ENCODE measurements at regions not wholly inside any gene's neighbourhood (a gene's known extent, or its start where the extent isn't known, plus 50 kb on each side); places are given as distances from the start of the nearest gene placed in this dataset.

GRCh38 chr5:67335426-67335825, 138.8 kb upstream of the CD180 start:
- H3K4me3 ChIP-seq (ENCODE audit: low read length in 2 of 2): no peak overlapping the region
- H3K27me3 ChIP-seq (ENCODE audit: control insufficient read depth in 1 of 2, insufficient read depth in 2 of 2, low read length in 2 of 2): no peaks in the 10 kb centered on the region
- no peaks in the 10 kb centered on the region for H3K9me3 ChIP-seq (ENCODE audit: control insufficient read depth in 2 of 2, low read length in 2 of 2)
- H3K36me3 ChIP-seq (ENCODE audit: control insufficient read depth in 2 of 2, insufficient read depth in 2 of 2, low read length in 2 of 2): no peaks in the 10 kb centered on the region
- H3K4me1 ChIP-seq (ENCODE audit: control insufficient read depth, insufficient read depth, low read length): no peaks in the 10 kb centered on the region
- H3K9ac ChIP-seq (ENCODE audit: low read length in 2 of 2): no peak overlapping the region
- no peak overlapping the region for H3K27ac ChIP-seq (ENCODE audit: low read length)

DNA sequence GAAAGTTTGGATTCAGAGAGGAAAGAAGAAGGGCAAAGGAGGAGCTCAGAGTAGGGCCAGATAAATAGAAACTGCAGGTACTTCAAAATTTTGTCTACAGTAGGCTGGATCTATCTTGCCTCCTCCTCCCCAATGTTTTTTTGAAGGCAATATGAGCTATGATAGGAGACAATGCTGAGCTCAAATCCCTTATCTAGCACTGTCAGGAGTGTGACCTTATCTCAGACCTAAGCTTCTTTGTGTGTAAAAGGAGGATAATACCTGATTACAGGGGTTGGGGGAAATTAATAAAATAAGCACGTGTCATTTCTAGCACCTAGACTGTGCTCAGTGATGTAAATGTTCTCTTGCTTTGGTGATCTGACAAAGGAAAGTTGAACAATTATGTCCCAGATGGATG, 137.8 kb upstream of the CD180 start:
- Histone ChIP-seq H3K4me1 (ENCODE audit: control insufficient read depth, insufficient read depth, low read length) (no peaks in the 10 kb centered on the region), H3K4me3 (ENCODE audit: low read length in 2 of 2) (no peak overlapping the region), H3K27ac (ENCODE audit: low read length) (no peak overlapping the region), H3K27me3 (ENCODE audit: control insufficient read depth in 1 of 2, insufficient read depth in 2 of 2, low read length in 2 of 2) (no peaks in the 10 kb centered on the region), H3K9ac (ENCODE audit: low read length in 2 of 2) (no peak overlapping the region), H3K9me3 (ENCODE audit: control insufficient read depth in 2 of 2, low read length in 2 of 2) (no peaks in the 10 kb centered on the region), H3K36me3 (ENCODE audit: control insufficient read depth in 2 of 2, insufficient read depth in 2 of 2, low read length in 2 of 2) (no peaks in the 10 kb centered on the region)

DNA sequence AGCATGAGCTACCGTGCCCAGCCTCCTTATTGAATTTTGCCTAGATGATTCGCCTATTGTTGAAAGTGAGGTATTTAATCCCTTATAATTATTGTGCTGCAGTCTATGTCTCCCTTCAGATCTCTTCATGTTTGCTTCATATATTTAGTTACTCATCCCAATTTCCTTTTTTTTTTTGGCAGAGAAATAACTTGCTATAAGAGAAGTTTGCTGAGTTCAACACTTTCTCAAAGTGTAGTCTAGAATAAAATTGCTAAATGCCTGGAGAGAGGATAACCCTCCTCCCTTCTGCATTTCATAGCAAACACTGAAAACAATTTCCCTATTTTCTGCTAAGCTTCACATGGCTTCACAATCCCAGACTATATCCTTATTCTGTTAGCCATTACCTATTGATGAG, 136.6 kb upstream of the CD180 start:
- no peaks in the 10 kb centered on the region for H3K9me3 ChIP-seq (ENCODE audit: control insufficient read depth in 2 of 2, low read length in 2 of 2)
- no peak overlapping the region for H3K27ac ChIP-seq (ENCODE audit: low read length)
- no peak overlapping the region for H3K9ac ChIP-seq (ENCODE audit: low read length in 2 of 2)
- no peaks in the 10 kb centered on the region for H3K36me3 ChIP-seq (ENCODE audit: control insufficient read depth in 2 of 2, insufficient read depth in 2 of 2, low read length in 2 of 2)
- H3K4me3 ChIP-seq (ENCODE audit: low read length in 2 of 2): no peak overlapping the region
- H3K27me3 ChIP-seq (ENCODE audit: control insufficient read depth in 1 of 2, insufficient read depth in 2 of 2, low read length in 2 of 2): no peaks in the 10 kb centered on the region
- no peaks in the 10 kb centered on the region for H3K4me1 ChIP-seq (ENCODE audit: control insufficient read depth, insufficient read depth, low read length)

DNA sequence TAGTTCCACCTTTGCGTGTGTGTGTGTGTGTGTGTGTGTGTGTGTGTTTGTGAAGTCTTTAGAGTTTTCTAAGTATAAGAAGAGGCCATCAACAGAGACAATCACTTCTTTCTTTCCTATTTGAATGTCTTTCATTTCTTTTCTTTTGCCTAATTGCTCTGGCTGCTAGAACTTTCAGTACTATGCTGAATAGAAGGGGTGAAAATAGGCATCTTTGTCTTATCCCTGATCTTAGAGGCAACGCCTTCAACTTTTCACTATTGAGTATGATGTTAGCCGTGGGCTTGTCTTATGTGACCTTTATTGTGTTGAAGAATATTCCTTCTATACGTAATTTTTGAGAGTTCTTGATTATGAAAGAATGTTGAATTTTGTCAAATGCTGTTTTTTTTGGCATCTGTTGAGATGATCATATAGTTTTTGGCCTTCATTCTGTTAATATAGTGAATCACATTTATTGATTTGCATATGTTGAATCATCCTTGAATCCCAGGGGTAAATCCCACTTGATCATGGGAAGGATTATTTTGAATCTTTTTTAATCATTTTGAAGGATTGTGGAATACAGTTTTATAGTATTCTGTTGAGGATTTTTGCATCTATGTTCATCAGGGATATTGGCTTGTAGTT, 134.8 kb upstream of the CD180 start:
- Histone ChIP-seq H3K9ac (ENCODE audit: low read length in 2 of 2) (no peak overlapping the region), H3K9me3 (ENCODE audit: control insufficient read depth in 2 of 2, low read length in 2 of 2) (no peaks in the 10 kb centered on the region), H3K36me3 (ENCODE audit: control insufficient read depth in 2 of 2, insufficient read depth in 2 of 2, low read length in 2 of 2) (no peaks in the 10 kb centered on the region), H3K27me3 (ENCODE audit: control insufficient read depth in 1 of 2, insufficient read depth in 2 of 2, low read length in 2 of 2) (no peaks in the 10 kb centered on the region), H3K4me1 (ENCODE audit: control insufficient read depth, insufficient read depth, low read length) (no peaks in the 10 kb centered on the region), H3K4me3 (ENCODE audit: low read length in 2 of 2) (no peak overlapping the region), H3K27ac (ENCODE audit: low read length) (no peak overlapping the region)

DNA sequence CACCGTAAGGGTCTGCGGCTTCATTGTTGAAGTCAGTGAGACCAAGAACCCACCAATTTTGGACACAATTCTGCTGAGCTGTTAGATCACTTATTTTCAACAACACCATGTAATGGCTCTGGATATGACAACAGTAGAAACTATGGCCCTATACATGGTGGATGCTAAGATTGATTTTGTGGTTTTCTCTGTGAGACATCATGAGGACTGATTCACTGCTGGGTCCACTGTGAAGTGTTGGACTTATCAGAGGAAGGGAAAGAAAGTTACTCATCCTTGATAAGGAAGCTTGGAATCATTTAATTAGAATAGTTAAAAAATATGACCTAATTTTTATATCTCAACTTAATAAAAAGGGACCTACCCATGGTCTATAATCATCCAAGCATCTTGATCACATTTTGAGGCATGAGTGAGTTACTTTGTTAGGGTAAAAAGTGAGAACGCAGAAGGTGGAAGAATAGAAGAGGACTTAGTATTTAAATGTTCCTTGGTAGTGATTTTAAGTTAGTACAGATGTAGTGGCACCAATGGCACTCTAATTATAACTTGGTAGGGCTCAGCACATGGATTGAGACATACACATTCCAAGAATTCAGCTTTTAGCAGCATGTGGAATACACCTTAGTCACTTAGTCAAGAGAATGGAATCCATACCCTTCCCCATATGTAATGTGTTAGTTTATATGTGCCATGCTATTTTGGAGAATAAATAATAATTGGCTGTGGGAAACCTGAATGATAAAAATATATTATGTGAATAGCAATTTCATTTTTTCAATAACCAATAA, 123.5 kb upstream of the CD180 start:
- Histone ChIP-seq H3K4me1 (ENCODE audit: control insufficient read depth, insufficient read depth, low read length) (peaks cover 2% of the 10 kb centered on the region), H3K27ac (ENCODE audit: low read length) (no peak overlapping the region), H3K4me3 (ENCODE audit: low read length in 2 of 2) (no peak overlapping the region), H3K9ac (ENCODE audit: low read length in 2 of 2) (no peak overlapping the region), H3K27me3 (ENCODE audit: control insufficient read depth in 1 of 2, insufficient read depth in 2 of 2, low read length in 2 of 2) (no peaks in the 10 kb centered on the region), H3K9me3 (ENCODE audit: control insufficient read depth in 2 of 2, low read length in 2 of 2) (no peaks in the 10 kb centered on the region), H3K36me3 (ENCODE audit: control insufficient read depth in 2 of 2, insufficient read depth in 2 of 2, low read length in 2 of 2) (no peaks in the 10 kb centered on the region)

DNA sequence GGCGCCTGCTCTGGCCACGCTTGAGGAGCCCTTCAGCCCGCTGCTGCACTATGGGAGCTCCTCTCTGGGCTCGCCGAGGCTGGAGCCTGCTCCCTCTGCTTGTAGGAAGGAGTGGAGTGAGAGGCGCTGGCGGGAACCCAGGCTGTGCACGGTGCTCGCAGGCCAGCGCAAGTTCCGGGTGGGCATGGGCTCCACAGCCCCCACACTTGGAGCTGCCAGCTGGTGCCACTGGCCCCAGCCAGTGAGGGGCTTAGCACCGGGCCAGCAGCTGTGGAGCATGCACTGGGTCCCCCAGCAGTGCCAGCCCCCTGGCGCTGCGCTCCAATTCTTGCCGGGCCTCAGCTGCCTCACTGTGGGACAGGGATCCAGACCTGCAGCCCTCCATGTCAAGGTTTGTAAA, 122.1 kb upstream of the CD180 start:
- no peaks in the 10 kb centered on the region for H3K9me3 ChIP-seq (ENCODE audit: control insufficient read depth in 2 of 2, low read length in 2 of 2)
- no peaks in the 10 kb centered on the region for H3K36me3 ChIP-seq (ENCODE audit: control insufficient read depth in 2 of 2, insufficient read depth in 2 of 2, low read length in 2 of 2)
- H3K4me3 ChIP-seq (ENCODE audit: low read length in 2 of 2): no peak overlapping the region
- H3K4me1 ChIP-seq (ENCODE audit: control insufficient read depth, insufficient read depth, low read length): peaks cover 4% of the 10 kb centered on the region
- no peak overlapping the region for H3K9ac ChIP-seq (ENCODE audit: low read length in 2 of 2)
- H3K27me3 ChIP-seq (ENCODE audit: control insufficient read depth in 1 of 2, insufficient read depth in 2 of 2, low read length in 2 of 2): no peaks in the 10 kb centered on the region
- H3K27ac ChIP-seq (ENCODE audit: low read length): no peak overlapping the region

DNA sequence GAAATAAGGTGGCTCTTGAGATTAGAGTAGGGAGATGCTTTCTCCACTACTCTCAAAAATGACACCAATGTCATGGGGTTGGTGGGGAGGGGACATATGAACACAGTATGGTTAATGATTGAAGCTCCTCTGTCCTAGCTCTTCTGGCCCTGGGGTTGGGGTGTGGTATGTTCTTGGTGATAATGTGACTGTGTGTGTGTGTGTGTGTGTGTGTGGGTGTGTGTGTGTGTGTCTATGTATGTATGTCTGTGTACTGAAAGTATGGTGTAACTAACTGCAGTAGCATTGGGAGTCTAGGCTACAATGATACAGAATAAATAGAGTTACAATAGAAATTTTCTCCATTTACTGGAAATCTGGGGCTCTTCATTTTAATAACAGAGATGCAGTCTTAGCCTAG, 121.0 kb upstream of the CD180 start:
- no peaks in the 10 kb centered on the region for H3K36me3 ChIP-seq (ENCODE audit: control insufficient read depth in 2 of 2, insufficient read depth in 2 of 2, low read length in 2 of 2)

DNA sequence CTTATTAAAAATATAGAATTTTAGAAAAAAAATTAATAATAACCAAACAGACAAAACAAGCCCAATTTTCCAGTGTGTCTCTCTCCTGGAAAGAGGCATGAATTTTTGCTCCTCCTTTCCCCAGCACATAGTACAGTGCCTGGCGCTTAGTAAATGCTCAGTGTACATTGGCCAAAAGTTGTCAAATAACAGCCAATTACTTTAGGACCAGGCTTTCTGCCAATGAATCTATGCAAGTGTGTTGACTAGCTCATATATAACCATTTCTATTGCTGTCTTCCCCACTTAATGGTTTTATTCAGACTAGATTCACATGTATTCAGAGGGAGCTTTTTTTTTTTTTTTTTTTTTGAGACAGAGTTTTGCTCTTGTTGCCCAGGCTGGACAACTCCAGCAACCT, 120.1 kb upstream of the CD180 start:
- Histone ChIP-seq H3K9me3 (ENCODE audit: control insufficient read depth in 2 of 2, low read length in 2 of 2) (peaks cover 0 to 3% of the 10 kb centered on the region in 2 donors), H3K9ac (ENCODE audit: low read length in 2 of 2) (no peak overlapping the region), H3K27me3 (ENCODE audit: control insufficient read depth in 1 of 2, insufficient read depth in 2 of 2, low read length in 2 of 2) (no peaks in the 10 kb centered on the region), H3K4me1 (ENCODE audit: control insufficient read depth, insufficient read depth, low read length) (peaks cover 4% of the 10 kb centered on the region), H3K27ac (ENCODE audit: low read length) (no peak overlapping the region), H3K4me3 (ENCODE audit: low read length in 2 of 2) (no peak overlapping the region), H3K36me3 (ENCODE audit: control insufficient read depth in 2 of 2, insufficient read depth in 2 of 2, low read length in 2 of 2) (no peaks in the 10 kb centered on the region)

More for the DNA sequence above, 121.0 kb upstream of the CD180 start:
- H3K4me3 ChIP-seq (ENCODE audit: low read length in 2 of 2): no peak overlapping the region
- H3K9ac ChIP-seq (ENCODE audit: low read length in 2 of 2): no peak overlapping the region
- no peaks in the 10 kb centered on the region for H3K27me3 ChIP-seq (ENCODE audit: control insufficient read depth in 1 of 2, insufficient read depth in 2 of 2, low read length in 2 of 2)
- peaks cover 0 to under 1% of the 10 kb centered on the region in 2 donors for H3K9me3 ChIP-seq (ENCODE audit: control insufficient read depth in 2 of 2, low read length in 2 of 2)
- peaks cover 4% of the 10 kb centered on the region for H3K4me1 ChIP-seq (ENCODE audit: control insufficient read depth, insufficient read depth, low read length)
- H3K27ac ChIP-seq (ENCODE audit: low read length): no peak overlapping the region

- Histone ChIP-seq H3K4me1 (ENCODE audit: control insufficient read depth, insufficient read depth, low read length) (peaks cover 4% of the 10 kb centered on the region), H3K9me3 (ENCODE audit: control insufficient read depth in 2 of 2, low read length in 2 of 2) (peaks cover 0 to 3% of the 10 kb centered on the region in 2 donors), H3K36me3 (ENCODE audit: control insufficient read depth in 2 of 2, insufficient read depth in 2 of 2, low read length in 2 of 2) (no peaks in the 10 kb centered on the region), H3K27me3 (ENCODE audit: control insufficient read depth in 1 of 2, insufficient read depth in 2 of 2, low read length in 2 of 2) (no peaks in the 10 kb centered on the region), H3K4me3 (ENCODE audit: low read length in 2 of 2) (no peak overlapping the region), H3K9ac (ENCODE audit: low read length in 2 of 2) (no peak overlapping the region), H3K27ac (ENCODE audit: low read length) (no peak overlapping the region)
Observed at GRCh38 chr5:67315082-67315989, 118.7 kb upstream of the CD180 start.

DNA sequence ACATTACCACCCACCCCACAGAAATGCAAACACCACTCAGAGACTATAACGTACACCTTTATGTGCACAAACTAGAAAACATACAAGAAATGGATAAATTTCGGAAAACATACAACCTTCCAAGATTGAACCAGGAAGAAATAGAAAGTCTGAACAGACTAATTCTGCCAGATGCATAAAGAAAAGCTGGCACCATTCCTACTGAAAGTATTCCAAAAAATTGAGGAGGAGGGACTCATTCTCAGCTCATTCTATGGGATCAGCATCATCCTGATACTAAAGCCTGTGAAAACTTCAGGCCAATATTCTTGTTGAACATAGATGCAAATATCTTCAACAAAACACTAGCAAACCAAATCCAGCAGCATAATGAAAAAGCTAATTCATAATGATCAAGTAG, 115.1 kb upstream of the CD180 start:
- Histone ChIP-seq H3K4me3 (ENCODE audit: low read length in 2 of 2) (no peak overlapping the region), H3K4me1 (ENCODE audit: control insufficient read depth, insufficient read depth, low read length) (peaks cover 4% of the 10 kb centered on the region), H3K27ac (ENCODE audit: low read length) (no peak overlapping the region), H3K9me3 (ENCODE audit: control insufficient read depth in 2 of 2, low read length in 2 of 2) (peaks cover 0 to 3% of the 10 kb centered on the region in 2 donors), H3K36me3 (ENCODE audit: control insufficient read depth in 2 of 2, insufficient read depth in 2 of 2, low read length in 2 of 2) (no peaks in the 10 kb centered on the region), H3K27me3 (ENCODE audit: control insufficient read depth in 1 of 2, insufficient read depth in 2 of 2, low read length in 2 of 2) (no peaks in the 10 kb centered on the region), H3K9ac (ENCODE audit: low read length in 2 of 2) (no peak overlapping the region)

Data from stomach smooth muscle (tissue), 2 donors.